22Rv1 (cell line): ENCODE measurements at regions not wholly inside any gene's neighbourhood (a gene's known extent, or its start where the extent isn't known, plus 50 kb on each side); places are given as distances from the start of the nearest gene placed in this dataset.

ENCODE experiments used
- CTCF ChIP-seq: fragments of 450-650 bp; IDR thresholded peaks from 2 replicates; pipeline ENCODE4 v1.5.1; 2017; ENCODE audit warnings: mild to moderate bottlenecking
- ZFX ChIP-seq: fragments of 450-650 bp; IDR thresholded peaks from 2 replicates; pipeline ENCODE4 v1.6.1; 2017; ENCODE audit warnings: antibody characterized with exemption, borderline replicate concordance

GRCh38 chr6:113120224-113120581 is 736.9 kb upstream of the MARCKS start:
- no peak for TF ChIP-seq CTCF
- no peak for TF ChIP-seq ZFX
